Gastroesophageal sphincter (tissue), 4 donors: ENCODE measurements at regions not wholly inside any gene's neighbourhood (a gene's known extent, or its start where the extent isn't known, plus 50 kb on each side); places are given as distances from the start of the nearest gene placed in this dataset.

Source experiments
- ATAC-seq: fragments of 150-250 bp; one replicate; pipeline ENCODE4 v1.9.1; 2016; ENCODE audit warnings: mild to moderate bottlenecking, moderate library complexity
- H3K27ac ChIP-seq, 4 donors: fragments of 200-600 bp; sonication (generic) in 3 of 4; 1 replicate in 3 of 4; 2 replicates in 1 of 4; pipeline ENCODE4 v1.5.1; 2016 to 2019
- H3K27me3 ChIP-seq: fragments of 200-600 bp; sonication (generic); one replicate; pipeline ENCODE4 v1.5.1; 2019
- H3K36me3 ChIP-seq, 2 donors: fragments of 200-600 bp; sonication (generic); one replicate each; pipeline ENCODE4 v1.5.1; 2019; ENCODE audit warnings: control low read depth in 1 of 2
- H3K4me1 ChIP-seq, 3 donors: fragments of 200-600 bp; sonication (generic); 1 replicate in 2 of 3; 2 replicates in 1 of 3; pipeline ENCODE4 v1.5.1; 2016 to 2019; ENCODE audit warnings: control low read depth in 2 of 3
- H3K4me3 ChIP-seq, 2 donors: fragments of 200-600 bp; sonication (generic); one replicate each; pipeline ENCODE4 v1.5.1; 2019; ENCODE audit warnings: mild to moderate bottlenecking in 1 of 2, moderate library complexity in 1 of 2
- H3K9me3 ChIP-seq, 3 donors: fragments of 200-600 bp; sonication (generic); one replicate each; pipeline ENCODE4 v1.5.1; 2017 to 2019; ENCODE audit warnings: control low read depth in 2 of 3
- CTCF ChIP-seq, 4 experiments: fragments of 200-600 bp in 2 of 4; fragments of 450-650 bp in 2 of 4; sonication (generic) in 1 of 4; IDR thresholded peaks; one replicate each; pipeline ENCODE4 v1.5.1; 2017 to 2019; ENCODE audit warnings: antibody characterized with exemption in 4 of 4, mild to moderate bottlenecking in 2 of 4, moderate library complexity in 2 of 4
- EP300 ChIP-seq: sonication (generic); formaldehyde crosslinking; IDR thresholded peaks from one replicate; pipeline ENCODE4 v1.6.1; 2017; ENCODE audit warnings: antibody characterized with exemption, mild to moderate bottlenecking
- POLR2A ChIP-seq, 2 donors: fragments of 450-650 bp; IDR thresholded peaks; one replicate each; pipeline ENCODE4 v1.6.1; 2017; ENCODE audit warnings: antibody characterized with exemption in 2 of 2, mild to moderate bottlenecking in 2 of 2, moderate library complexity in 1 of 2
- POLR2AphosphoS5 ChIP-seq: sonication (generic); formaldehyde crosslinking; IDR thresholded peaks from one replicate; pipeline ENCODE4 v1.6.1; 2017; ENCODE audit warnings: antibody characterized with exemption
- WGBS, 2 donors: methylation state at CpG; one replicate each; pipeline ENCODE4 v1.1.5; 2018; ENCODE audit warnings: low coverage in 1 of 2; 5-methylcytosine and 5-hydroxymethylcytosine counted together

DNA sequence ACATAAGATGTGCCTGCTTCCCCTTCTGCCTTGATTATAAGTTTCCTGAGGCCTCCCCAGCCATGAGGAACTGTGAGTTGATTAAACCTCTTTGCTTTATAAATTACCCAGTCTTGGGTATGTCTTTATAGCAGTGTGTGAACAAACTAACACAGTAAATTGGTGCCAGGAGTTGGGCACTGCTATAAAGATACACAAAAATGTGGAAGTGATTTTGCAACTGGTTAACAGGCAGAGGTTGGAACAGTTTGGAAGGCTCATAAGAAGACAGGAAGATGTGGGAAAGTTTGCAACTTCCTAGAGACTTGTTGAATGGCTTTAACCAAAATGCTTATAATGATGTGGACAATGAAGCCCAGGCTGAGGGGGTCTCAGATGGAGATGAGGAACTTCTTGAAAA lies 264.1 kb downstream of the DACT1 start:
- no peaks in the 10 kb centered on the region for H3K9me3 ChIP-seq
- no peaks in the 10 kb centered on the region for H3K36me3 ChIP-seq
- no peak overlapping the region for H3K27ac ChIP-seq
- TF ChIP-seq CTCF (IDR thresholded peaks at IDR 0.05) (no peak), EP300 (no peak), POLR2AphosphoS5 (no peak), POLR2A (IDR thresholded peaks at IDR 0.05) (no peak)
- ATAC-seq: no peak
- H3K27me3 ChIP-seq: no peaks in the 10 kb centered on the region
- H3K4me3 ChIP-seq: no peak overlapping the region
- no peaks in the 10 kb centered on the region for H3K4me1 ChIP-seq

DNA sequence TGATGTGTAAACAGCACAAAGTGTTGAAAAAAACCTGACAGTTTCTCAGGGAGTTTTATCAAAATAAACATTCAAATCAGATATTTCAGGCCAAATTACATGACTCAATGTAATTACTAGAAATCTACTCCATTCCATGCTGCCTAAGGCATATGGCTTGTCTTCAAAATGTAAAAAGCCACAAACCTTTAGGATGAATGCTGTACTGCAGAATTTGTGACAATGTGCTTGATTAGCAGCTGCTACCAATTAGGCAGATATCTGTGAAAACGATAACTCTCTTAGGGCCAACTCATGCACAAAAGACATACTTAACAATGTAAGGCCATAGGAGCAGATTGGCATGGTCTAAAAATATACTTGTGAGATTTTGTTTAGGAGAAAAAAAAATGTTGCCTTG lies 267.0 kb downstream of the DACT1 start:
- WGBS, 2 donors: 80 to 100% methylated on average over 1 of the region's 1 CpG

GRCh38 chr14:58907803-58908202 lies 270.0 kb downstream of the DACT1 start:
- TF ChIP-seq POLR2AphosphoS5 (no peak), CTCF (IDR thresholded peaks at IDR 0.05) (no peak), POLR2A (IDR thresholded peaks at IDR 0.05) (no peak), EP300 (no peak)
- no peaks in the 10 kb centered on the region for H3K9me3 ChIP-seq
- H3K36me3 ChIP-seq: no peaks in the 10 kb centered on the region
- H3K27me3 ChIP-seq: no peaks in the 10 kb centered on the region
- H3K27ac ChIP-seq: no peak overlapping the region
- no peak overlapping the region for H3K4me3 ChIP-seq
- H3K4me1 ChIP-seq: no peaks in the 10 kb centered on the region
- WGBS, 2 donors: 29 to 50% methylated on average over 1 of the region's 1 CpG
- no peak for ATAC-seq

More for the DNA sequence above, 267.0 kb downstream of the DACT1 start:
- Histone ChIP-seq H3K27me3 (no peaks in the 10 kb centered on the region), H3K27ac (no peak overlapping the region), H3K4me1 (no peaks in the 10 kb centered on the region), H3K9me3 (no peaks in the 10 kb centered on the region), H3K36me3 (no peaks in the 10 kb centered on the region), H3K4me3 (no peak overlapping the region)
- ATAC-seq: no peak
- no peak for TF ChIP-seq POLR2AphosphoS5
- no peak for TF ChIP-seq POLR2A (IDR thresholded peaks at IDR 0.05)
- no peak for TF ChIP-seq EP300
- no peak for TF ChIP-seq CTCF (IDR thresholded peaks at IDR 0.05)

DNA sequence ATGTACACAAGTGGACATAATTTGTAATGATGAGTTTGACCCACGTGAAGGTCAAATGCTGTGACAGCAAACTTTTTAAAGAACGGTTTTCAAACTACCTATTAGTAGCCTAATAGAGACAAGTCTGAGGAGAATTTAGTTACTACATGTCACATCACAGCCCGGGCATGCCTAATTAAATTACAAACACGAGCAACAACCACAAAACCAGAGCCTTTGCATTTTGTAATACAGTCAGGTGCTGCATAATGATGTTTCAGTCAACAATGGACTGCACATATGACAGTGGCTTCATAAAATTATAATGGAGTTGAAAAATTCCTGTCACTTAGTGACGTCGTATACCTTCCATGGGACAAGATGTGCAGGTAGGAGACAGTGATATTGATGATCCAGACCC lies 274.5 kb downstream of the DACT1 start:
- 78 to 84% methylated on average over 6 of the region's 6 CpGs for WGBS, 2 donors
- no peak for ATAC-seq
- Histone ChIP-seq H3K27me3 (no peaks in the 10 kb centered on the region), H3K36me3 (no peaks in the 10 kb centered on the region), H3K4me3 (no peak overlapping the region), H3K4me1 (no peaks in the 10 kb centered on the region), H3K9me3 (no peaks in the 10 kb centered on the region), H3K27ac (no peak overlapping the region)
- TF ChIP-seq POLR2A (IDR thresholded peaks at IDR 0.05) (no peak), CTCF (IDR thresholded peaks at IDR 0.05) (no peak), EP300 (no peak), POLR2AphosphoS5 (no peak)

DNA sequence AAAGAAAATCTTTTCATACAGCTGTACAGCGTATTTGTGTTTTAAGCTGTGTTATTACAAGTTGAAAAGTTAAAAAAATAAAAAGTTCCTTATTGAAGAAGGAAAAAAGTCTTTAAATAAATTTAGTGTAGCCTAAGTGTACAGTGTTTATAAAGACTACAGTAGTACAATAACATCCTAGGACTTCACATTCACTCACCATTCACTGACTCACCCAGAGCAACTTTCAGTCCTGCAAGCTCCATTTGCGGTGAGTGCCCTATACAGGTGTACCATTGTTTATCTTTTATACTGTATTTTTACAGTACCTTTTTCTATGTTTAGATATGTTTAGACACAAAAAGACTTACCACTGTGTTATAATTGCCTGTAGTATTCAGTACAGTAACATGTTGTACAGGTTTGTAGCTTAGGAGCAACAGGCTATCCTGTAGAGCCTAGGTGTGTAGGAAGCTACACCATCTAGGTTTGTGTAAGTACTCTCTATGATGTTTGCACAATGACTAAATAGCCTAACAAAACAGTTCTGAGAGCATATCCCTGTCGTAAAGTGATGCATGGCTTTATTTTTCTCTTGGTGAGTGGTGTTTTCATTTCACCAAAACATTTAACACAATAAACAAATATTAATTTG lies 275.2 kb downstream of the DACT1 start:
- 80 to 89% methylated on average over 3 of the region's 3 CpGs for WGBS, 2 donors
- no peaks in the 10 kb centered on the region for H3K36me3 ChIP-seq
- no peak overlapping the region for H3K27ac ChIP-seq
- H3K27me3 ChIP-seq: no peaks in the 10 kb centered on the region
- no peak for TF ChIP-seq EP300
- no peak for TF ChIP-seq CTCF (IDR thresholded peaks at IDR 0.05)
- TF ChIP-seq POLR2AphosphoS5: no peak
- TF ChIP-seq POLR2A (IDR thresholded peaks at IDR 0.05): no peak
- H3K4me3 ChIP-seq: no peak overlapping the region
- H3K9me3 ChIP-seq: no peaks in the 10 kb centered on the region
- no peak for ATAC-seq
- no peaks in the 10 kb centered on the region for H3K4me1 ChIP-seq
